IPS-20b (cell line): ENCODE measurements at regions not wholly inside any gene's neighbourhood (a gene's known extent, or its start where the extent isn't known, plus 50 kb on each side); places are given as distances from the start of the nearest gene placed in this dataset.
A peak's percentile ranks its signal among the peaks of the same experiment; 100 is the strongest.

ENCODE experiments used
- H3K27ac ChIP-seq: one replicate; pipeline ENCODE4 v1.5.1; 2013; ENCODE audit warnings: low read length
- H3K27me3 ChIP-seq: 2 replicates; pipeline ENCODE4 v1.6.1; 2013; ENCODE audit warnings: mild to moderate bottlenecking, low read length, inconsistent platforms; ENCODE audit not compliant: insufficient read depth
- H3K36me3 ChIP-seq: 2 replicates; pipeline ENCODE4 v1.6.1; 2013; ENCODE audit warnings: low read depth, mild to moderate bottlenecking, inconsistent platforms, low read length, moderate library complexity; ENCODE audit not compliant: insufficient read depth
- H3K4me1 ChIP-seq: 2 replicates; pipeline ENCODE4 v1.6.1; 2013; ENCODE audit warnings: mild to moderate bottlenecking, control low read depth, inconsistent platforms, low read length, moderate library complexity; ENCODE audit not compliant: insufficient read depth
- H3K4me3 ChIP-seq: 2 replicates; pipeline ENCODE4 v1.5.1; 2013; ENCODE audit warnings: mild to moderate bottlenecking, low read length, inconsistent platforms
- H3K9ac ChIP-seq: 2 replicates; pipeline ENCODE4 v1.6.1; 2013; ENCODE audit warnings: low read depth, mild to moderate bottlenecking, inconsistent platforms, low read length, moderate library complexity
- H3K9me3 ChIP-seq: 2 replicates; pipeline ENCODE4 v1.6.1; 2013; ENCODE audit warnings: mild to moderate bottlenecking, low read depth, low read length, inconsistent platforms; ENCODE audit not compliant: insufficient read depth

GRCh38 chr17:77419095-77419494 lies 278.3 kb downstream of the SEC14L1 start:
- Histone ChIP-seq H3K27ac (no peak overlapping the region), H3K4me1 (peaks cover 29% of the 10 kb centered on the region), H3K36me3 (no peaks in the 10 kb centered on the region), H3K27me3 (no peaks in the 10 kb centered on the region), H3K9ac (no peak overlapping the region), H3K9me3 (no peaks in the 10 kb centered on the region), H3K4me3 (no peak overlapping the region)

- H3K36me3 ChIP-seq = no peaks in the 10 kb centered on the region
- no peak overlapping the region for H3K4me3 ChIP-seq
- no peak overlapping the region for H3K27ac ChIP-seq
- H3K27me3 ChIP-seq = no peaks in the 10 kb centered on the region
- H3K4me1 ChIP-seq = peaks cover 29% of the 10 kb centered on the region
- no peak overlapping the region for H3K9ac ChIP-seq
- H3K9me3 ChIP-seq = no peaks in the 10 kb centered on the region
These were observed 278.9 kb downstream of the SEC14L1 start for GRCh38 chr17:77419547-77420094.

GRCh38 chr17:77420095-77420803 lies 279.5 kb downstream of the SEC14L1 start:
- Histone ChIP-seq H3K4me1 (peaks cover 29% of the 10 kb centered on the region), H3K36me3 (no peaks in the 10 kb centered on the region), H3K27ac (peak overlapping the region; percentile 87)

GRCh38 chr17:77420804-77421629 lies 280.2 kb downstream of the SEC14L1 start:
- Histone ChIP-seq H3K4me3 (peak overlapping the region; percentile 24; the same call in 1 of the 2 replicates), H3K9me3 (no peaks in the 10 kb centered on the region), H3K4me1 (peaks cover 33% of the 10 kb centered on the region), H3K27me3 (no peaks in the 10 kb centered on the region), H3K27ac (peak overlapping the region; percentile 87), H3K9ac (peak overlapping the region; percentile 66; the same call in 1 of the 2 replicates), H3K36me3 (no peaks in the 10 kb centered on the region)

More at GRCh38 chr17:77420095-77420803, 279.5 kb downstream of the SEC14L1 start:
- H3K4me3 ChIP-seq = no peak overlapping the region
- H3K27me3 ChIP-seq = no peaks in the 10 kb centered on the region
- H3K9me3 ChIP-seq = no peaks in the 10 kb centered on the region
- H3K9ac ChIP-seq = peak overlapping the region; percentile 66; the same call in 1 of the 2 replicates

GRCh38 chr17:77421630-77421972 lies 280.8 kb downstream of the SEC14L1 start:
- Histone ChIP-seq H3K9me3 (no peaks in the 10 kb centered on the region), H3K4me1 (peaks cover 35% of the 10 kb centered on the region), H3K9ac (peak overlapping the region; percentile 66; the same call in 1 of the 2 replicates), H3K36me3 (no peaks in the 10 kb centered on the region), H3K4me3 (peak overlapping the region; percentile 24; the same call in 1 of the 2 replicates), H3K27ac (peak overlapping the region; percentile 87), H3K27me3 (no peaks in the 10 kb centered on the region)

GRCh38 chr17:77422104-77422747 lies 281.5 kb downstream of the SEC14L1 start:
- H3K36me3 ChIP-seq = no peaks in the 10 kb centered on the region
- H3K9me3 ChIP-seq = no peaks in the 10 kb centered on the region
- H3K4me3 ChIP-seq = no peak overlapping the region
- peaks cover 35% of the 10 kb centered on the region for H3K4me1 ChIP-seq
- no peaks in the 10 kb centered on the region for H3K27me3 ChIP-seq
- H3K9ac ChIP-seq = no peak overlapping the region; the same call in 1 of the 2 replicates
- no peak overlapping the region for H3K27ac ChIP-seq

- H3K27ac ChIP-seq = no peak overlapping the region
- no peaks in the 10 kb centered on the region for H3K9me3 ChIP-seq
- H3K36me3 ChIP-seq = no peaks in the 10 kb centered on the region
- no peak overlapping the region for H3K4me3 ChIP-seq
- no peaks in the 10 kb centered on the region for H3K27me3 ChIP-seq
- H3K9ac ChIP-seq = no peak overlapping the region
- H3K4me1 ChIP-seq = peaks cover 35% of the 10 kb centered on the region
These were observed 282.0 kb downstream of the SEC14L1 start for GRCh38 chr17:77422748-77423113.

GRCh38 chr17:77423589-77424451 lies 283.1 kb downstream of the SEC14L1 start:
- Histone ChIP-seq H3K27ac (no peak overlapping the region), H3K4me3 (no peak overlapping the region), H3K4me1 (peaks cover 33% of the 10 kb centered on the region), H3K27me3 (no peaks in the 10 kb centered on the region), H3K9ac (no peak overlapping the region), H3K36me3 (no peaks in the 10 kb centered on the region), H3K9me3 (no peaks in the 10 kb centered on the region)

GRCh38 chr17:77424585-77425344 lies 284.0 kb downstream of the SEC14L1 start:
- Histone ChIP-seq H3K9me3 (no peaks in the 10 kb centered on the region), H3K27me3 (no peaks in the 10 kb centered on the region), H3K4me3 (no peak overlapping the region), H3K36me3 (no peaks in the 10 kb centered on the region), H3K9ac (peak overlapping the region; percentile 16; the same call in 1 of the 2 replicates), H3K4me1 (peaks cover 25% of the 10 kb centered on the region), H3K27ac (no peak overlapping the region)

- no peaks in the 10 kb centered on the region for H3K36me3 ChIP-seq
- H3K4me3 ChIP-seq = no peak overlapping the region
- H3K4me1 ChIP-seq = peaks cover 23% of the 10 kb centered on the region
- no peaks in the 10 kb centered on the region for H3K27me3 ChIP-seq
- H3K9ac ChIP-seq = peak overlapping the region; percentile 16; the same call in 1 of the 2 replicates
- H3K27ac ChIP-seq = no peak overlapping the region
- H3K9me3 ChIP-seq = no peaks in the 10 kb centered on the region
These were observed 284.6 kb downstream of the SEC14L1 start for GRCh38 chr17:77425348-77425747.
